HUES64 (cell line): ENCODE measurements at regions not wholly inside any gene's neighbourhood (a gene's known extent, or its start where the extent isn't known, plus 50 kb on each side); places are given as distances from the start of the nearest gene placed in this dataset.

Experiments used
- H3K27ac ChIP-seq: 2 replicates; pipeline ENCODE4 v1.7.0; 2013; ENCODE audit warnings: low read depth, low read length, inconsistent platforms
- H3K27me3 ChIP-seq: 2 replicates; pipeline ENCODE4 v1.6.1; 2013; ENCODE audit warnings: mild to moderate bottlenecking, low read length; ENCODE audit not compliant: insufficient read depth
- H3K36me3 ChIP-seq: 2 replicates; pipeline ENCODE4 v1.6.1; 2013; ENCODE audit warnings: mild to moderate bottlenecking, low read length; ENCODE audit not compliant: insufficient read depth
- H3K4me1 ChIP-seq: 2 replicates; pipeline ENCODE4 v1.6.1; 2013; ENCODE audit warnings: mild to moderate bottlenecking, low read length, moderate library complexity; ENCODE audit not compliant: insufficient read depth
- H3K4me3 ChIP-seq: 2 replicates; pipeline ENCODE4 v1.5.1; 2013; ENCODE audit warnings: mild to moderate bottlenecking, low read length, moderate library complexity
- H3K9ac ChIP-seq: 2 replicates; pipeline ENCODE4 v1.6.1; 2013; ENCODE audit warnings: mild to moderate bottlenecking, low read depth, low read length
- H3K9me3 ChIP-seq: 2 replicates; pipeline ENCODE4 v1.6.1; 2013; ENCODE audit warnings: low read depth, low read length; ENCODE audit not compliant: insufficient read depth
- WGBS: fragments of 150-250, 120-280 bp; methylation state at CpG from one replicate; pipeline ENCODE4 v1.1.7; 2013; ENCODE audit warnings: missing lambda C conversion rate; 5-methylcytosine and 5-hydroxymethylcytosine counted together

DNA sequence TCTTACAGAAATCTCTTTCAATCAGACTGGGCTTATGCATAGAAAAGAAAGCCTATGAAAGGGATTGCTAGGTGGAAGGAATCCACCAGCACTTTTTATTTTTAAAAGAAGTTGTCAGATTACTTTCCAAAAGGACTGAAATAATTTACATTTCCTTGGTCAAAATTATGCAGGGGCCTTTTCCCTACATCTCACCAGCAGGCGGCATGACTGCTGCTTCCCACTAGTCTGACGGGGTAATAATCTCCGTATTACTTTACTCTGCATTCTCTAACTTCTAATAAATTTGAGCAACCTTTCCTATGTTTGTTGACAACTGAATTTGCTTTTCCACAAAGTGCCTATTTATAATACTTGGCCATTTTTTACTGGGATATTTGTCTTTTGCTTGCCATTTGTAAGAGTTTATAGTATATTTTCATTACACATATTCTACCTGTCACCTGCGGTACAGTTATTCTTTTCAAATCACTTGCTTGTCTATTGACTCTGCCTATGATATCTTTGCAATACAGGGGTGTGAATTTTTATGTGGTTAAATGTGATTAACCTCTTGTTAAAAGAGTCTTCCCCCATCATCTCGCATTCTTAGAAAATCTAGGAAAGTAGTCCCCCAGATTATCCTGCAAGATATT, 51.9 kb upstream of the USP47 start:
- 22% methylated on average over 3 of the region's 5 CpGs for WGBS
- Histone ChIP-seq H3K4me3 (no peak overlapping the region), H3K27me3 (no peaks in the 10 kb centered on the region), H3K27ac (no peak overlapping the region), H3K36me3 (no peaks in the 10 kb centered on the region), H3K4me1 (no peaks in the 10 kb centered on the region), H3K9ac (no peak overlapping the region), H3K9me3 (no peaks in the 10 kb centered on the region)

DNA sequence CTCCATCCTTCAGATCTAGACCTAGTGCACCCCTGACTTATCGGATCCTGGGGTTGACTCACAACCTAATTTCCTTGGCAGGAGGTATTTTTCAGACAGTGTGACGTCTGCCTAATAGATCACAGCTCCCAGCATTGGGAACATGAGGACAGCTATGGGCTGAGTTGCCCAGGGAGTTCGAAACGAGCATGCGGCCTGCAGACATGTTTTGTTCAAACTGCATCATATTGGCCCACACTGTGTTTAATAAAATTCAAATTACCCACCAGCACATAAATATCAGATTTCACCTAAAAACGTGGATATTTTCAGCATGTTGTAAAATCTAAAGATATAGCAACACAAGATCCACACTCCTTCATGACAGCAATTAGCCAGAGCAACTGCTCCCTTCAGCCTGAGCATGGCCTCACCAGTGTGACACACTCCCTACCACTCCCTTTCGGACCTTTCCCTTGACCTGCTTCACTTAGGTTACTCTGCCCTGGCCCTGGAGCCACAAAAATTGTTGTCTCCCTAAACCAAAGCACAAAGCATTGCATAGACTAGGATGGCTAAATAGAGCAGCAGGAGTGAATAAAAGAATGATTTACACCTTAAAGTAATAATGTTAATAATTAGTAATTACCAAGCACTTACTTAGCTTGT, 53.6 kb upstream of the USP47 start:
- Histone ChIP-seq H3K36me3 (no peaks in the 10 kb centered on the region), H3K4me3 (no peak overlapping the region), H3K27me3 (no peaks in the 10 kb centered on the region), H3K4me1 (no peaks in the 10 kb centered on the region), H3K9ac (no peak overlapping the region), H3K9me3 (no peaks in the 10 kb centered on the region), H3K27ac (no peak overlapping the region)
- 72% methylated on average over 7 of the region's 7 CpGs for WGBS

DNA sequence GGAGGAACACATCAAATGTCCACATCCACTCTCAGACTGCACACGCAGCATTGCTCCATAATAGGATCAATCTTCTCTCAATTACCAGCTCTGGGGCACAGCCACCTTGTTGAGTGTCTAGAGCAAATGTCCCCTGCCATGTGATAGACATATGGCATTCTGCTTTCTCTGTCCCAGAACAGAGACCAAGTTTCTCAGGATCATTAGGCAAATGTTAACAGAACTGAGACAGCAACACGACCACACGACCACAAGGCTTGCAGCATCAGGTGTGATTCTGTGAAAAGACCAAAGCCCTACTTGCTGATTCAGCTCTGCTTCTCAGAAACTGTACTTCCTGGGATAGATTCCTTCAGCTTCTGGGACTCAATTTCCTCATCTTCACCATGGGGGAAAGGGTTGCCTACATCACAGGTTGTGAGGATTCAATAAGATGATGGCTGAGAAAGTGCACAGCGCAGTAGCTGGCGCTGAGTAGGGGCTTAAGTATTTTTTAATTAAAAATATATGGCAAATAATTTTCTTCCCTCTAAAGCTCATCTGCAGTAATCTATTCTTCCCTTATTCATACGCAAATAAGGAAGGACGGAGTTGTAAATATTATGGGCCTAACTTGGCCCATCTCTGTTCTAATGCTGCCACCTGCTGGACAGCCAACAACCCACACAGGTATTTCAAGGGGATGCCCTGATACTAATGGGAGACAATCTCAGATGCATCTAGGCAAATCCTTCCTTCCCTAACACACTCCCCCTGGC, 54.3 kb upstream of the USP47 start:
- H3K4me3 ChIP-seq, result no peak overlapping the region
- H3K27ac ChIP-seq, result no peak overlapping the region
- H3K27me3 ChIP-seq, result no peaks in the 10 kb centered on the region
- 75% methylated on average over 4 of the region's 7 CpGs for WGBS
- no peak overlapping the region for H3K9ac ChIP-seq
- no peaks in the 10 kb centered on the region for H3K4me1 ChIP-seq
- no peaks in the 10 kb centered on the region for H3K36me3 ChIP-seq
- no peaks in the 10 kb centered on the region for H3K9me3 ChIP-seq

DNA sequence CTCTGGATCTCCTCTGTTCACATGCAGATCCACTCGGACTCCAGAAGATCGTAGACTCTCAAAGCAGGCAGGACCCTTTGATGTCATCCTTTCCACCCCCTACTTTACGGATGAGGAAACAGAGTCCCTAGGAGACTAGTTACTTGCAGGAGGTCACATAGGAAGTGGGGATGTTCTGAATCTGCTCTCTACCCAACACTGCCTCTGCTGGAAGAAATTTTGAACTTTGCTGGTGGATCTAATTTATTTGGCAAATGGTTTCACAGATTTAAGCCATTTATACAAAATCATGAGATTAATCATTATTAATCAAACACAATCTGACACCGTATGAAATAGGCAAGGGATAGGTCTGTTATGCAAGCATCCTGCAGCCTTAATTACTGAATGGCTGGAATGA, 55.0 kb upstream of the USP47 start:
- Histone ChIP-seq H3K4me1 (no peaks in the 10 kb centered on the region), H3K4me3 (no peak overlapping the region)
- 88% methylated on average over 3 of the region's 4 CpGs for WGBS

DNA sequence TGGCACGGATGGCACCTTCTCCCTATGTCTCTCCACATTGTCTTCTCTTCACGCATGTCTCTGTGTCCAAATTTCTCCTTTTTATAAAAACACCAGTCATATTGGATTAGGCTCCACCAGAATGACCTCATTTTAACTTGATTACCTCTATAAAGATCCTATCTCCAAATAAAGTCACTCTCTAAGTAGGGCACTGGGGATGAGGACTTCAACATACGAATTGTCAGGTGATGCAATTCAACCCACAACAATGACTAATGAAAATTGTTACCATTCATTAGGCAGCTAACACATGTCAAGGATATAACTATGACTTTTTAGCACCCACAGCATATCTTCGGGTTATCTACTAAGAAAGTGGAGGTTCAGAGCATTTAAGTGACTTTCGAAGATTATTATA, 55.5 kb upstream of the USP47 start:
- 94% methylated on average over 5 of the region's 5 CpGs for WGBS
- H3K9ac ChIP-seq, result no peak overlapping the region
- no peak overlapping the region for H3K27ac ChIP-seq
- no peak overlapping the region for H3K4me3 ChIP-seq
- H3K9me3 ChIP-seq, result no peaks in the 10 kb centered on the region
- H3K4me1 ChIP-seq, result no peaks in the 10 kb centered on the region
- no peaks in the 10 kb centered on the region for H3K27me3 ChIP-seq
- H3K36me3 ChIP-seq, result no peaks in the 10 kb centered on the region

More for the DNA sequence above, 55.0 kb upstream of the USP47 start:
- H3K27ac ChIP-seq, result no peak overlapping the region
- H3K9me3 ChIP-seq, result no peaks in the 10 kb centered on the region
- H3K27me3 ChIP-seq, result no peaks in the 10 kb centered on the region
- H3K36me3 ChIP-seq, result no peaks in the 10 kb centered on the region
- H3K9ac ChIP-seq, result no peak overlapping the region

DNA sequence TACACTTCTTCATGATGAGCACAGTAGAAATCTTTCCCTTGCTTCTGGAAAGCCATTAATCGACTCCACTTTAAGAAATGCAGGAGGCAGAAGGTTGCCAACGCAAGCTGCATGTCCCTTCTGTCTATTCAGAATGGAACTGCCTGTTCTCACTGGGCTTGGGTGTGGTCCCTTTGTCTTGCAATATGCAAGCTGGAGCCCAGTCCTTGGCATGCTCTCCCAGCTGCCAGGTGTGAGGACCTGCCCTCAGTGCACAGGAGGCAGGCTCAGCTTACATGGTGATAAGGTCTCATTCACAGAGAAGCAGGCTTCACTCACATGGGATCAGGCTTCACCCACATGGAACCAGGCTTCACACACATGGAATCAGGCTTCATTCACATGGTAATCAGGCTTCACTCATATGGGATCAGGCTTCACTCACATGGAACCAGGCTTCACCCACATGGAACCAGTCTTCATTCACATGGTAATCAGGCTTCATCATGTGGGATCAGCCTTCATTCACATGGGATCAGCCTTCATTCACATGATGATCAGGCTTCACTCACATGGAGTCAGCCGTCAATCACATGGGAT, 59.2 kb upstream of the USP47 start:
- WGBS, result 86% methylated on average over 3 of the region's 3 CpGs
- H3K27me3 ChIP-seq, result no peaks in the 10 kb centered on the region
- no peaks in the 10 kb centered on the region for H3K36me3 ChIP-seq
- H3K4me1 ChIP-seq, result no peaks in the 10 kb centered on the region
- H3K9ac ChIP-seq, result no peak overlapping the region
- H3K9me3 ChIP-seq, result no peaks in the 10 kb centered on the region
- H3K27ac ChIP-seq, result no peak overlapping the region
- H3K4me3 ChIP-seq, result no peak overlapping the region

DNA sequence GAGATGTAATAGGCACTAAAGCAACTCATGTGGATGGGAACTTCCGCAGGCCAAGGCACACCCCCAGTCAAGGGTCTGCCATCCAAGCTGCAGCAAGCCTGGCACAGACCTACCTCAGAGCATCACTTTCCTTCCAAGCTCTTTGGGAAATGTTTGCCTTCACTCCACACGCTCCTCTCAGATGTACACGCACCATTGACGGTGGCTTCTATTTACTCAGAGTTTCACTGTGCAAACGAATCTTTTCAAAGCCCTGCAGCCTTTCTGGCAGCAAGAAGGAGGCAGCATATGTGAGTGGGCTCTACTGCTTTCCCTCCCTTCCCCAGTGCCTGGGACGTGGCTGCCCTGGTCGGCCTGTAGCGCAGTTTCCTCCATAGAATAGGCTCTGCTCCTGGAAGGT, 60.9 kb upstream of the USP47 start:
- WGBS, result 92% methylated on average over 8 of the region's 8 CpGs
- no peaks in the 10 kb centered on the region for H3K9me3 ChIP-seq
- no peaks in the 10 kb centered on the region for H3K36me3 ChIP-seq
- H3K9ac ChIP-seq, result no peak overlapping the region
- no peak overlapping the region for H3K4me3 ChIP-seq
- no peaks in the 10 kb centered on the region for H3K4me1 ChIP-seq
- no peaks in the 10 kb centered on the region for H3K27me3 ChIP-seq
- no peak overlapping the region for H3K27ac ChIP-seq

DNA sequence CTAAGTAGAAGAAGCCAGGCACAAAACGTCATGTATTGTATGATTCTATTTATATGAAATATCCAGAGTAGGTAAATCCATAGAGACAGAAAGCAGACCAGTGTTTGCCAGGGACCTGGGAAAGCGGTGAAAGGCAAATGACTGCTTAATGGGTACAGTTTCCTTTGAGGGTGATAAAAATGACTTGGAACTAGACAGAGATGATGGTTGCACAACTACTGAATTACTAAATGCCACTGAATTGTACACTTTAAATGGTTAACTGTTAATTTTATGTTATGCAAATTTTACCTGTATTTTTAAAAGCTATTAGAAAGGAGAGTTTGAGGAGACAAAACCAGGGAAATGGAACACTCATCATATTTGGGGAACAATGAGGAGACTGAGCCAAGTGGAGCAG, 61.8 kb upstream of the USP47 start:
- 94% methylated on average over 2 of the region's 2 CpGs for WGBS
- H3K9ac ChIP-seq, result no peak overlapping the region
- no peaks in the 10 kb centered on the region for H3K36me3 ChIP-seq
- no peaks in the 10 kb centered on the region for H3K27me3 ChIP-seq
- no peak overlapping the region for H3K27ac ChIP-seq
- H3K9me3 ChIP-seq, result no peaks in the 10 kb centered on the region
- H3K4me1 ChIP-seq, result no peaks in the 10 kb centered on the region
- H3K4me3 ChIP-seq, result no peak overlapping the region

DNA sequence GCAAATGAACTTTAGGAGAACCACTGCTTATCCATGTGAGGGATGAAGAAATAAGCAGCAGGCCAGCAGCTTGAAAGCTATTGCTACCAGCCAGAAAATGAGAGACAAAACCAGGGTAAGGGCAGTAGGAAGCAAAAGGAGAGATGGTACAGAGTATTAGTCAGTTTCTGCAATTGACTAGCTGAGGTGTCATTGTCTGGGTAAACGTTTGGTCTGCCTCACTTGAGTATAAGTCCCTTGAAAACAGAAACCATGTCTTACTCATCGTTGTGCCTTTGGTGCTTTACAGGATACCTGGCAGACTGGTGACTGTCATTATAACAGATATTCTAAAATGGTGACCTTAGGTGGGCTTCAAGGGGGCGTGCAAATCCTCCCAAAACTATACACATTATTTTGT, 63.9 kb upstream of the USP47 start:
- no peaks in the 10 kb centered on the region for H3K27me3 ChIP-seq

DNA sequence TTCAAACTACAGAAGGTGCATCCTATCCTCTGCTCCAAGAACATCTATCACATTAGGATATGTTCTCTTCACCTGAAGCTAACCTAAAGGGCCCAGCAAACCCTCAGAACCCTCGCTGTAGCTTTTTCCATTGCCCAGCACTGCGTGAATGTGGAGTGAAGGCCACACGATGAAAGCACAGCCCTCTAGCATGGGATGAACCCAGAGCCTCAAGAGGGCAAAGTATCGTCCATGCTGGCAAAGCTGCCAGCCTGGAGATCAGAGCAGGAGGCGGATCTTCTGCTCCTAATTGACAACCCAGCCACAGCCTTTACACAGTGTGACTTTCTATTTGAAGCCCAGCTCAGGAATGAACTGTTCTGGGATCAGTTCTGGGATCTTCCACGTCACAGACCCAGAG, 65.1 kb upstream of the USP47 start:
- WGBS, result 92% methylated on average over 6 of the region's 6 CpGs
- H3K9ac ChIP-seq, result no peak overlapping the region
- H3K36me3 ChIP-seq, result no peaks in the 10 kb centered on the region
- no peak overlapping the region for H3K4me3 ChIP-seq
- no peaks in the 10 kb centered on the region for H3K27me3 ChIP-seq
- no peaks in the 10 kb centered on the region for H3K9me3 ChIP-seq
- no peaks in the 10 kb centered on the region for H3K4me1 ChIP-seq
- no peak overlapping the region for H3K27ac ChIP-seq

More for the DNA sequence above, 63.9 kb upstream of the USP47 start:
- H3K9me3 ChIP-seq, result no peaks in the 10 kb centered on the region
- no peak overlapping the region for H3K4me3 ChIP-seq
- H3K36me3 ChIP-seq, result no peaks in the 10 kb centered on the region
- no peaks in the 10 kb centered on the region for H3K4me1 ChIP-seq
- no peak overlapping the region for H3K27ac ChIP-seq
- 82% methylated on average over 2 of the region's 3 CpGs for WGBS
- no peak overlapping the region for H3K9ac ChIP-seq

DNA sequence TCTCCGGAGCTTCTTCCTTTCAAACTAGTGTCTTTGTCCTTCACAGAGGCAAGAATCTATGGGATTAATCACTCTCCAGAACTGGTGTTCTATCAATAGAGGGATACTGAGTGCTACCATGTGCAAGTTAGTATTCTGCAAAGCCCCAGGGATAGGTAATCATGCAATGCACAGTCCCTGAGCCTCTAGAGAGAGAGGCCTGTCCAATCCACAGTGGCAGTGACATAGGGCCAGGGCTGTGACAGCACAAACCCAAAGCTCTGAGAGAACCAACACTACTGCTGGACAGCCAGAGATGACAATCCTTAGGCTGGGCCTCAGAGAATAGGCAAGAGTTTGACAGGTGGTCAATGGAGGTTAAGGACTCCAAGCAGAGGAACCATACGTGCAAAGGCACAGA, 66.8 kb upstream of the USP47 start:
- Histone ChIP-seq H3K4me3 (no peak overlapping the region), H3K27ac (no peak overlapping the region), H3K27me3 (no peaks in the 10 kb centered on the region), H3K4me1 (no peaks in the 10 kb centered on the region), H3K36me3 (no peaks in the 10 kb centered on the region), H3K9me3 (no peaks in the 10 kb centered on the region), H3K9ac (no peak overlapping the region)
- WGBS, result 89% methylated on average over 2 of the region's 2 CpGs
